HEK293T (cell line): ENCODE measurements at regions not wholly inside any gene's neighbourhood (a gene's known extent, or its start where the extent isn't known, plus 50 kb on each side); places are given as distances from the start of the nearest gene placed in this dataset.

Experiments used
- ARNT ChIP-seq: fragments of 450-650 bp; IDR thresholded peaks from 2 replicates; pipeline ENCODE4 v1.6.1; 2017; ENCODE audit warnings: mild to moderate bottlenecking
- BHLHE40 ChIP-seq: fragments of 450-650 bp; IDR thresholded peaks from 2 replicates; pipeline ENCODE4 v1.6.1; 2016; ENCODE audit warnings: mild to moderate bottlenecking, moderate library complexity, borderline replicate concordance
- ELF4 ChIP-seq: fragments of 450-650 bp; IDR thresholded peaks from 2 replicates; pipeline ENCODE4 v1.6.1; 2017; ENCODE audit warnings: antibody characterized with exemption
- FOXA1 ChIP-seq: fragments of 450-650 bp; IDR thresholded peaks from 2 replicates; pipeline ENCODE4 v1.6.1; 2016; ENCODE audit warnings: mild to moderate bottlenecking
- FOXK2 ChIP-seq: fragments of 450-650 bp; IDR thresholded peaks from 2 replicates; pipeline ENCODE4 v1.6.1; 2016; ENCODE audit warnings: mild to moderate bottlenecking
- FOXM1 ChIP-seq: fragments of 450-650 bp; IDR thresholded peaks from 2 replicates; pipeline ENCODE4 v1.6.1; 2017; ENCODE audit warnings: mild to moderate bottlenecking, borderline replicate concordance
- HDGF ChIP-seq: fragments of 450-650 bp; IDR thresholded peaks from 2 replicates; pipeline ENCODE4 v1.6.1; 2017; ENCODE audit warnings: antibody characterized with exemption, borderline replicate concordance
- LEF1 ChIP-seq: fragments of 450-650 bp; IDR thresholded peaks from 2 replicates; pipeline ENCODE4 v1.6.1; 2017; ENCODE audit warnings: mild to moderate bottlenecking, borderline replicate concordance
- NFRKB ChIP-seq: fragments of 450-650 bp; IDR thresholded peaks from 2 replicates; pipeline ENCODE4 v1.6.1; 2016; ENCODE audit warnings: mild to moderate bottlenecking, moderate library complexity
- SP1 ChIP-seq: fragments of 450-650 bp; IDR thresholded peaks from 2 replicates; pipeline ENCODE4 v1.6.1; 2017
- SUZ12 ChIP-seq: fragments of 450-650 bp; IDR thresholded peaks from 2 replicates; pipeline ENCODE4 v1.6.1; 2016; ENCODE audit warnings: mild to moderate bottlenecking
- TARDBP ChIP-seq: fragments of 450-650 bp; IDR thresholded peaks from 2 replicates; pipeline ENCODE4 v1.6.1; 2016
- ZNF384 ChIP-seq: fragments of 450-650 bp; IDR thresholded peaks from 2 replicates; pipeline ENCODE4 v1.6.1; 2016
- TF ChIP-seq, protein P1 (sequence below): fragments of 450-650 bp; IDR thresholded peaks from 2 replicates; pipeline ENCODE4 v1.6.1; 2016

DNA sequence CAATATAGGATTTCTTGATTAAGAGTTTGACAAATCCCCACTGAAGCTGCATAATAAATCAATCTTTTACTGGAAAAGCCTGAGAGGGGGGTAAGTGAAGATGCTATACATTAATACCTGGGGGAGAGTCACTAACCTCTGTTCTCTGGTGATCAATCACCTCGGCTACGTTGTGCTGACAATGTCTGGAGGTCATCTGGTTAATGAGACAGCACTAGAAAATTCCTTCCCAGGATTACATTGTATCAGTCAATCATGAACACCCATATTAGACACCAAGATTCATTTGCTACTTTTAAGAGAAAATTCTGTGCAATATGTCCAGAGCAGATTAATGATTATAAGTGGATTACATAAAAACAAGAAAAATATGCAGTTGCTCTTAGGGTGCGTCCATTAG lies 408.3 kb downstream of the PDHA2 start:
- TF ChIP-seq SUZ12 (no peak), FOXA1 (no peak), LEF1 (no peak), BHLHE40 (no peak), TARDBP (no peak), HDGF (no peak), NFRKB (no peak), SP1 (no peak), ELF4 (no peak), ZNF384 (no peak), ARNT (no peak), FOXM1 (no peak), FOXK2 (no peak)
- TF ChIP-seq, protein P1, sequence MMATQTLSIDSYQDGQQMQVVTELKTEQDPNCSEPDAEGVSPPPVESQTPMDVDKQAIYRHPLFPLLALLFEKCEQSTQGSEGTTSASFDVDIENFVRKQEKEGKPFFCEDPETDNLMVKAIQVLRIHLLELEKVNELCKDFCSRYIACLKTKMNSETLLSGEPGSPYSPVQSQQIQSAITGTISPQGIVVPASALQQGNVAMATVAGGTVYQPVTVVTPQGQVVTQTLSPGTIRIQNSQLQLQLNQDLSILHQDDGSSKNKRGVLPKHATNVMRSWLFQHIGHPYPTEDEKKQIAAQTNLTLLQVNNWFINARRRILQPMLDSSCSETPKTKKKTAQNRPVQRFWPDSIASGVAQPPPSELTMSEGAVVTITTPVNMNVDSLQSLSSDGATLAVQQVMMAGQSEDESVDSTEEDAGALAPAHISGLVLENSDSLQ: 0 out of 2 replicates have a peak, but pooled peaks have one; percentile 25
